Neural crest cell (in vitro differentiated cells): ENCODE measurements at regions not wholly inside any gene's neighbourhood (a gene's known extent, or its start where the extent isn't known, plus 50 kb on each side); places are given as distances from the start of the nearest gene placed in this dataset.

ENCODE experiments used
- DNase-seq: peaks from one replicate; pipeline ENCODE4 v3.0.0; 2021; ENCODE audit warnings: low read depth, mixed read lengths, low spot score
- H3K27ac Mint-ChIP-seq: one replicate; pipeline ENCODE4 v1.8.0; 2021; ENCODE audit warnings: mild to moderate bottlenecking, mixed read lengths; ENCODE audit not compliant: unreplicated experiment
- H3K27me3 Mint-ChIP-seq: 2 replicates; pipeline ENCODE4 v1.8.0; 2021; ENCODE audit warnings: low read depth, mild to moderate bottlenecking, mixed read lengths
- H3K36me3 Mint-ChIP-seq: 2 replicates; pipeline ENCODE4 v1.8.0; 2021; ENCODE audit warnings: low read depth, mild to moderate bottlenecking, mixed read lengths
- H3K4me1 Mint-ChIP-seq: 2 replicates; pipeline ENCODE4 v1.8.0; 2021; ENCODE audit warnings: mixed read lengths
- H3K4me3 Mint-ChIP-seq: one replicate; pipeline ENCODE4 v1.8.0; 2021; ENCODE audit warnings: mild to moderate bottlenecking, mixed read lengths
- H3K9me3 Mint-ChIP-seq: 2 replicates; pipeline ENCODE4 v1.8.0; 2021; ENCODE audit warnings: mixed read lengths
- TF ChIP-seq, protein P1 (sequence below): fragments of 200-600 bp; sonication (generic); conservative IDR thresholded peaks from 2 replicates; pipeline ENCODE4 v1.5.0; 2021; ENCODE audit warnings: antibody characterized with exemption, mild to moderate bottlenecking

DNA sequence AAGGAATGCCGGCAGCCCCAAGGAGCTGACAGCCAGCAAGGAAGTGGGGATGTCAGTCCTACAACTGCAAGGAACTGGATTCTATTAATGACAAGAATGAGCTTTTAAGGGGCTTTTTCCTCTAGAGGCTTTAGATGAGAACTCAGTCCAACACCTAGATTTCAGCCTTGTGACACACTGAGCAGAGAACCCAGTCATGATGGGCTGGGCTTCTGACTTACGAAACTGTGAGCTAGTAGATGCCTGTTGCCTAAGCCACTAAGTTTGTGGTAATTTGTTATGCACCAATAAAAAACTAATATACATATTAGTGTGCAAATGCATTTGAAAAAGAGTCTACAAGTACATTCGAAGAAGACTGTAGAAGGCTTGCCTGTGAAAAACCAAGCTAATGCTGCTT is 263.3 kb downstream of the SOX4 start:
- Mint-ChIP-seq H3K27ac (no peak overlapping the region), H3K4me1 (peaks cover 30% of the 10 kb centered on the region), H3K9me3 (peaks cover 3% of the 10 kb centered on the region), H3K4me3 (no peak overlapping the region), H3K27me3 (no peaks in the 10 kb centered on the region), H3K36me3 (peaks cover 8% of the 10 kb centered on the region)
- no peak for DNase-seq
- TF ChIP-seq, protein P1, sequence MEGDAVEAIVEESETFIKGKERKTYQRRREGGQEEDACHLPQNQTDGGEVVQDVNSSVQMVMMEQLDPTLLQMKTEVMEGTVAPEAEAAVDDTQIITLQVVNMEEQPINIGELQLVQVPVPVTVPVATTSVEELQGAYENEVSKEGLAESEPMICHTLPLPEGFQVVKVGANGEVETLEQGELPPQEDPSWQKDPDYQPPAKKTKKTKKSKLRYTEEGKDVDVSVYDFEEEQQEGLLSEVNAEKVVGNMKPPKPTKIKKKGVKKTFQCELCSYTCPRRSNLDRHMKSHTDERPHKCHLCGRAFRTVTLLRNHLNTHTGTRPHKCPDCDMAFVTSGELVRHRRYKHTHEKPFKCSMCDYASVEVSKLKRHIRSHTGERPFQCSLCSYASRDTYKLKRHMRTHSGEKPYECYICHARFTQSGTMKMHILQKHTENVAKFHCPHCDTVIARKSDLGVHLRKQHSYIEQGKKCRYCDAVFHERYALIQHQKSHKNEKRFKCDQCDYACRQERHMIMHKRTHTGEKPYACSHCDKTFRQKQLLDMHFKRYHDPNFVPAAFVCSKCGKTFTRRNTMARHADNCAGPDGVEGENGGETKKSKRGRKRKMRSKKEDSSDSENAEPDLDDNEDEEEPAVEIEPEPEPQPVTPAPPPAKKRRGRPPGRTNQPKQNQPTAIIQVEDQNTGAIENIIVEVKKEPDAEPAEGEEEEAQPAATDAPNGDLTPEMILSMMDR: no peak

DNA sequence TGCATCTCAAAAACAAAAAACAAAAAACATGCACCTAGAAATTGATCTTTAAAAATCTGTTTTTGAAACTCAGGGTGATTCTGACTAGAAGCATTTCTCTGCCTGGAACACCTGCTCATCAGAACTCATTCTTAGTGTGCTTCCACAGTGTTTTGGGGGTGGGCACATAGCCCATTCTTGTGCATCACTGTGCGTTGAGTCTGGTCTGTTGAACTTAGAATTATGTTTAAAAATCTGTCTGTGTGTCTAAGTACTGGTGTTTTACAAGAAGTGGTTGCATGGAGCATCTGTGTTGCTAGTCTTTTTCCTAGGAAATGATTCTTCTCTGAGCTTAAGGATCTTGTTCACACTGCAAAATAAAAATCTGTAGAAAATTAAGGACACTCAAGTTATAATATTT is 264.5 kb downstream of the SOX4 start:
- Mint-ChIP-seq H3K4me3 (no peak overlapping the region), H3K27ac (no peak overlapping the region), H3K9me3 (no peaks in the 10 kb centered on the region), H3K27me3 (no peaks in the 10 kb centered on the region), H3K4me1 (peaks cover 24% of the 10 kb centered on the region), H3K36me3 (peaks cover 3% of the 10 kb centered on the region)
- DNase-seq: no peak
- TF ChIP-seq, protein P1: no peak

GRCh38 chr6:21859193-21859735 is 265.7 kb downstream of the SOX4 start:
- peaks cover 3% of the 10 kb centered on the region for H3K36me3 Mint-ChIP-seq
- H3K4me3 Mint-ChIP-seq: no peak overlapping the region
- no peak for DNase-seq
- H3K27ac Mint-ChIP-seq: no peak overlapping the region
- TF ChIP-seq, protein P1: no peak
- no peaks in the 10 kb centered on the region for H3K27me3 Mint-ChIP-seq
- H3K9me3 Mint-ChIP-seq: no peaks in the 10 kb centered on the region
- H3K4me1 Mint-ChIP-seq: peaks cover 24% of the 10 kb centered on the region

GRCh38 chr6:21861942-21862341 is 268.4 kb downstream of the SOX4 start:
- no peak for DNase-seq
- Mint-ChIP-seq H3K9me3 (no peaks in the 10 kb centered on the region), H3K27ac (no peak overlapping the region), H3K36me3 (peaks cover 7% of the 10 kb centered on the region), H3K27me3 (no peaks in the 10 kb centered on the region), H3K4me1 (peaks cover 16% of the 10 kb centered on the region), H3K4me3 (no peak overlapping the region)
- TF ChIP-seq, protein P1: no peak

DNA sequence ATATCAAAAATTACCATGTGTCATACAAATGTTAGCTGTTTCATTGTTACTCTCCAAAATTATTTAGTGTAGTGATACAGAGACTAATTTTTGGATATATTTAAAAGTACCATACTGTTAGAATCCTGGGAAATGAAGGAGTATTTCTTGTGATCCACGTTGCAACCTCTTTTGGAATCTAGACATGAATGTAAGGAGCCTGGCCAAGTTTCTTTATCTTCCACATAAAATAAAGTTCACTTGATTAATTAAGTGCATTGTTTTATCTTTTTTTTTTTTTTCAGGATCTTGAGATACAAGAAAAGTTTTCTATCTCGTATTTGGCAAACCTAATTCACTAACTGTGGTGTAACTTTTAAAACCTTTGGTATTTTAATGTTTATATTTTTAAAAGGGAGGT is 270.7 kb downstream of the SOX4 start:
- H3K4me3 Mint-ChIP-seq: no peak overlapping the region
- H3K9me3 Mint-ChIP-seq: peaks cover 3% of the 10 kb centered on the region
- no peak overlapping the region for H3K27ac Mint-ChIP-seq
- no peak for DNase-seq
- peaks cover 5% of the 10 kb centered on the region for H3K4me1 Mint-ChIP-seq
- H3K27me3 Mint-ChIP-seq: no peaks in the 10 kb centered on the region
- TF ChIP-seq, protein P1: no peak
- peaks cover 11% of the 10 kb centered on the region for H3K36me3 Mint-ChIP-seq
